ENCODE measurements at regions not wholly inside any gene's neighbourhood (a gene's known extent, or its start where the extent isn't known, plus 50 kb on each side); places are given as distances from the start of the nearest gene placed in this dataset.

- no peaks in the 10 kb centered on the region for H3K79me2 ChIP-seq (ENCODE audit: insufficient read depth, low read length)
- no peaks in the 10 kb centered on the region for H4K20me1 ChIP-seq (ENCODE audit: insufficient read depth, low read length, poor library complexity, severe bottlenecking)
- no peak overlapping the region for H2AFZ ChIP-seq (ENCODE audit: low read length)
- H3K9me2 ChIP-seq (replicated peaks; ENCODE audit: low read depth, low read length) = no peaks in the 10 kb centered on the region
- no peaks in the 10 kb centered on the region for H3K9me3 ChIP-seq (ENCODE audit: insufficient read depth, low read depth, low read length)
- TF ChIP-seq EZH2phosphoT487 (IDR thresholded peaks at IDR 0.05; ENCODE audit: borderline replicate concordance) = no peak
- no peak for TF ChIP-seq CTCF (conservative IDR thresholded peaks at IDR 0.05; ENCODE audit: low read length)
- no peaks in the 10 kb centered on the region for H3F3A ChIP-seq (ENCODE audit: low read depth)
- no peak overlapping the region for H3K4me3 ChIP-seq (ENCODE audit: low read length, poor library complexity, severe bottlenecking)
- no peaks in the 10 kb centered on the region for H3K27me3 ChIP-seq (ENCODE audit: insufficient read depth, low read length, poor library complexity, severe bottlenecking)
- H3K36me3 ChIP-seq (ENCODE audit: insufficient read depth, low read length) = no peaks in the 10 kb centered on the region
- no peaks in the 10 kb centered on the region for H3K4me1 ChIP-seq (ENCODE audit: insufficient read depth, low read length, poor library complexity, severe bottlenecking)
- no peak overlapping the region for H3K4me2 ChIP-seq (ENCODE audit: low read depth, low read length, poor library complexity, severe bottlenecking)
- no peak overlapping the region for H3K9ac ChIP-seq (ENCODE audit: low read depth, low read length, poor library complexity, severe bottlenecking)
Observed at GRCh38 chr18:30469091-30469490, 573.5 kb downstream of the DSC3 start.

GRCh38 chr18:30465096-30465495 lies 577.4 kb downstream of the DSC3 start:
- no peaks in the 10 kb centered on the region for H4K20me1 ChIP-seq (ENCODE audit: insufficient read depth, low read length, poor library complexity, severe bottlenecking)

DNA sequence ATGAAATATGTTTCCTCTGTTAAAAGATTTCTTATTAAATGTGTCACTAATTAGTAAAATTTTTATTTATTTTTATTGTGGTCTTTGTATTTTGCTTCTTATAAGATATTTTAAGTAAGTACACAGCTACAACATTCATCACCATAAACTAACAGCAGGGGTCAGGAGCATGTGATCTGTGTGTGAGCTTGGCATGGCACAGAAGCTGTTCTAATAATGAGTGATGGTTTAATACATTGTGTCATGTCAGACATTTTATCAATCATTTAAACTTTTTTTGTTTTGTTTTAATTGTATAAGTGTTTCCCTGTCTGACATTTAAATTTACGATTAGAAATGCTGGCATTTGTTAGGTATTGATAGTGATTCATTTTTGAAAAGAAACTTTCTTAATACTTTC lies 585.4 kb downstream of the DSC3 start:
- no peaks in the 10 kb centered on the region for H3K27me3 ChIP-seq (ENCODE audit: insufficient read depth, low read length, poor library complexity, severe bottlenecking)
- no peaks in the 10 kb centered on the region for H3K4me1 ChIP-seq (ENCODE audit: insufficient read depth, low read length, poor library complexity, severe bottlenecking)
- no peaks in the 10 kb centered on the region for H4K20me1 ChIP-seq (ENCODE audit: insufficient read depth, low read length, poor library complexity, severe bottlenecking)
- H3K79me2 ChIP-seq (ENCODE audit: insufficient read depth, low read length) = no peaks in the 10 kb centered on the region
- H3K4me2 ChIP-seq (ENCODE audit: low read depth, low read length, poor library complexity, severe bottlenecking) = no peak overlapping the region
- no peaks in the 10 kb centered on the region for H3F3A ChIP-seq (ENCODE audit: low read depth)
- no peaks in the 10 kb centered on the region for H3K9me3 ChIP-seq (ENCODE audit: insufficient read depth, low read depth, low read length)
- H2AFZ ChIP-seq (ENCODE audit: low read length) = no peak overlapping the region
- no peaks in the 10 kb centered on the region for H3K9me2 ChIP-seq (replicated peaks; ENCODE audit: low read depth, low read length)
- H3K4me3 ChIP-seq (ENCODE audit: low read length, poor library complexity, severe bottlenecking) = no peak overlapping the region
- H3K36me3 ChIP-seq (ENCODE audit: insufficient read depth, low read length) = no peaks in the 10 kb centered on the region
- no peak overlapping the region for H3K9ac ChIP-seq (ENCODE audit: low read depth, low read length, poor library complexity, severe bottlenecking)
- TF ChIP-seq CTCF (conservative IDR thresholded peaks at IDR 0.05; ENCODE audit: low read length) (no peak), EZH2phosphoT487 (IDR thresholded peaks at IDR 0.05; ENCODE audit: borderline replicate concordance) (no peak)

More at GRCh38 chr18:30465096-30465495, 577.4 kb downstream of the DSC3 start:
- Histone ChIP-seq H3K27me3 (ENCODE audit: insufficient read depth, low read length, poor library complexity, severe bottlenecking) (no peaks in the 10 kb centered on the region), H3K9me2 (replicated peaks; ENCODE audit: low read depth, low read length) (no peaks in the 10 kb centered on the region), H3K4me3 (ENCODE audit: low read length, poor library complexity, severe bottlenecking) (no peak overlapping the region), H3K4me2 (ENCODE audit: low read depth, low read length, poor library complexity, severe bottlenecking) (no peak overlapping the region), H3F3A (ENCODE audit: low read depth) (no peaks in the 10 kb centered on the region), H3K9ac (ENCODE audit: low read depth, low read length, poor library complexity, severe bottlenecking) (no peak overlapping the region), H3K36me3 (ENCODE audit: insufficient read depth, low read length) (no peaks in the 10 kb centered on the region), H3K4me1 (ENCODE audit: insufficient read depth, low read length, poor library complexity, severe bottlenecking) (no peaks in the 10 kb centered on the region), H2AFZ (ENCODE audit: low read length) (no peak overlapping the region), H3K79me2 (ENCODE audit: insufficient read depth, low read length) (no peaks in the 10 kb centered on the region), H3K9me3 (ENCODE audit: insufficient read depth, low read depth, low read length) (no peaks in the 10 kb centered on the region)
- TF ChIP-seq EZH2phosphoT487 (IDR thresholded peaks at IDR 0.05; ENCODE audit: borderline replicate concordance) (no peak), CTCF (conservative IDR thresholded peaks at IDR 0.05; ENCODE audit: low read length) (no peak)
